ENCODE measurements at regions not wholly inside any gene's neighbourhood (a gene's known extent, or its start where the extent isn't known, plus 50 kb on each side); places are given as distances from the start of the nearest gene placed in this dataset.

- intact Hi-C loops (cut with micrococcal nuclease): no loop called here
- no peak overlapping the region for H3K9ac ChIP-seq (ENCODE audit: low read length)
- H3K27ac ChIP-seq (ENCODE audit: low read depth, low read length): no peak overlapping the region
- CTCF ChIA-PET: no interaction called here
- H3K4me3 ChIP-seq (replicated peaks in 1 of 2; ENCODE audit: low read depth in 1 of 2, low read length in 2 of 2): no peak overlapping the region
- H4K20me1 ChIP-seq (ENCODE audit: insufficient read depth): no peaks in the 10 kb centered on the region
- H3K4me2 ChIP-seq (ENCODE audit: low read length): no peak overlapping the region
- H2AFZ ChIP-seq (ENCODE audit: low read depth, low read length, poor library complexity, severe bottlenecking): no peak overlapping the region
- no peaks in the 10 kb centered on the region for H3K4me1 ChIP-seq (ENCODE audit: control insufficient read depth in 1 of 2, insufficient read depth in 2 of 2, low read length in 2 of 2)
- H3K9me3 ChIP-seq (ENCODE audit: control insufficient read depth in 1 of 2, insufficient read depth in 1 of 2, low read depth in 1 of 2, low read length in 2 of 2): no peaks in the 10 kb centered on the region
- no TSS peak for BruUV-seq (replicated peaks)
- RAD21 ChIA-PET (ENCODE audit: low non-redundant PET in 1 of 2, low total read pairs in 2 of 2, uncharacterized antibody in 2 of 2, unreplicated experiment in 2 of 2): no interaction called here
- no peaks in the 10 kb centered on the region for H3K79me2 ChIP-seq (ENCODE audit: insufficient read depth, low read length)
- ATAC-seq (no peak), DNase-seq (ENCODE audit: low read depth, low spot score) (no peak)
- POLR2A ChIA-PET: no interaction called here
- H3K9me2 ChIP-seq (ENCODE audit: insufficient read depth): no peaks in the 10 kb centered on the region
- H3K27me3 ChIP-seq (ENCODE audit: insufficient read depth, low read length): no peaks in the 10 kb centered on the region
- TF ChIP-seq POLR2A (IDR thresholded peaks at IDR 0.05; ENCODE audit: borderline replicate concordance, extremely low read depth, insufficient read depth, insufficient read length): no peak
- H3K36me3 ChIP-seq (ENCODE audit: control insufficient read depth in 1 of 2, insufficient read depth in 2 of 2, low read length in 2 of 2): no peaks in the 10 kb centered on the region
These were observed 925.1 kb downstream of the OTOL1 start for GRCh38 chr3:162421721-162422120.

- H3K4me2 ChIP-seq (ENCODE audit: low read length): no peak overlapping the region
- no peaks in the 10 kb centered on the region for H3K79me2 ChIP-seq (ENCODE audit: insufficient read depth, low read length)
- POLR2A ChIA-PET: no interaction called here
- RAD21 ChIA-PET (ENCODE audit: low non-redundant PET in 1 of 2, low total read pairs in 2 of 2, uncharacterized antibody in 2 of 2, unreplicated experiment in 2 of 2): no interaction called here
- intact Hi-C loops (cut with micrococcal nuclease): no loop called here
- TF ChIP-seq CEBPB (IDR thresholded peaks at IDR 0.05; ENCODE audit: low read depth) (no peak), TCF7L2 (IDR thresholded peaks at IDR 0.05; ENCODE audit: borderline replicate concordance, extremely low read depth, insufficient read depth, insufficient read length) (no peak), SIN3A (IDR thresholded peaks at IDR 0.05; ENCODE audit: low read depth) (no peak), EGR1 (IDR thresholded peaks at IDR 0.05; ENCODE audit: low read depth) (no peak), SRF (IDR thresholded peaks at IDR 0.05; ENCODE audit: low read depth) (no peak), EZH2 (IDR thresholded peaks at IDR 0.05) (no peak), FOSL1 (IDR thresholded peaks at IDR 0.05; ENCODE audit: low read depth) (no peak), REST (IDR thresholded peaks at IDR 0.05; ENCODE audit: low read depth) (no peak), JUND (IDR thresholded peaks at IDR 0.05) (no peak), POLR2AphosphoS5 (IDR thresholded peaks at IDR 0.05; ENCODE audit: low read depth, low read length) (no peak), EZH2phosphoT487 (IDR thresholded peaks at IDR 0.05; ENCODE audit: borderline replicate concordance) (no peak)
- CTCF ChIA-PET: no interaction called here
- no peak overlapping the region for H3K27ac ChIP-seq (ENCODE audit: low read depth, low read length)
- H3K4me3 ChIP-seq (replicated peaks in 1 of 2; ENCODE audit: low read depth in 1 of 2, low read length in 2 of 2): no peak overlapping the region
- no peaks in the 10 kb centered on the region; the same call in 1 of the 2 replicates for H3K9me2 ChIP-seq (ENCODE audit: insufficient read depth)
- DNase-seq (ENCODE audit: low read depth, low spot score) (no peak), ATAC-seq (no peak)
- H3K27me3 ChIP-seq (ENCODE audit: insufficient read depth, low read length): no peaks in the 10 kb centered on the region
- no peaks in the 10 kb centered on the region for H3K36me3 ChIP-seq (ENCODE audit: control insufficient read depth in 1 of 2, insufficient read depth in 2 of 2, low read length in 2 of 2)
- no peaks in the 10 kb centered on the region for H3K9me3 ChIP-seq (ENCODE audit: control insufficient read depth in 1 of 2, insufficient read depth in 1 of 2, low read depth in 1 of 2, low read length in 2 of 2)
- BruUV-seq (replicated peaks): no TSS peak
- no peak overlapping the region for H3K9ac ChIP-seq (ENCODE audit: low read length)
- H4K20me1 ChIP-seq (ENCODE audit: insufficient read depth): no peaks in the 10 kb centered on the region
- no peak overlapping the region for H2AFZ ChIP-seq (ENCODE audit: low read depth, low read length, poor library complexity, severe bottlenecking)
- H3K4me1 ChIP-seq (ENCODE audit: control insufficient read depth in 1 of 2, insufficient read depth in 2 of 2, low read length in 2 of 2): no peaks in the 10 kb centered on the region
These were observed 931.6 kb downstream of the OTOL1 start for GRCh38 chr3:162428192-162428591.

Data from HCT116 (cell line).